Hepatocyte (in vitro differentiated cells): ENCODE measurements at regions not wholly inside any gene's neighbourhood (a gene's known extent, or its start where the extent isn't known, plus 50 kb on each side); places are given as distances from the start of the nearest gene placed in this dataset.

Experiments
- EZH2 ChIP-seq: fragments of 200-600 bp; sonication (generic); IDR thresholded peaks from 2 replicates; pipeline ENCODE4 v1.6.1; 2016; ENCODE audit warnings: antibody characterized with exemption, mild to moderate bottlenecking, borderline replicate concordance
- EZH2phosphoT487 ChIP-seq: fragments of 200-600 bp; sonication (generic); IDR thresholded peaks from one replicate; pipeline ENCODE4 v1.6.1; 2018; ENCODE audit warnings: antibody characterized with exemption, mild to moderate bottlenecking, low read depth, moderate library complexity; ENCODE audit not compliant: unreplicated experiment, severe bottlenecking
- TF ChIP-seq, protein P1 (sequence below): fragments of 200-600 bp; sonication (generic); IDR thresholded peaks from 2 replicates; pipeline ENCODE4 v1.5.1; 2016; ENCODE audit warnings: antibody characterized with exemption, mild to moderate bottlenecking; ENCODE audit not compliant: poor library complexity

DNA sequence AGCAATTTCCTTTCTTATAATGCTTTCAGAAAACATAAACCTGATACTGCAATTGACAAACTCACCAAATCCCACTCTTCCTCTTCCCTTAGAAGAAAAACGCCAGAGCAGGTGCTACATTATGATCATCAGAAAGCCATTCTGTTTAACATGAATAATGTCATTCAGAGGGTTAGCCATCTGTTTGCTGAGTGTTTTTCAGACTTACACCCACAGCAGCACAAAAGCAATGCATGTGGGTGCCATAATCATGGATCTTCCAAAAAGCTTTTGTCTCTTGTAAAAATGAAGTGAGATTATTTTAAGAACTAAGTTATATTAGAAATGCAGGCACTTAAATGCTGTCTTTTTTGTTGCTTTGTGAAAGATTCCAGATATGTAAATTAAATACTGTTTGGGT is 204.6 kb upstream of the TMPRSS15 start:
- TF ChIP-seq, protein P1, sequence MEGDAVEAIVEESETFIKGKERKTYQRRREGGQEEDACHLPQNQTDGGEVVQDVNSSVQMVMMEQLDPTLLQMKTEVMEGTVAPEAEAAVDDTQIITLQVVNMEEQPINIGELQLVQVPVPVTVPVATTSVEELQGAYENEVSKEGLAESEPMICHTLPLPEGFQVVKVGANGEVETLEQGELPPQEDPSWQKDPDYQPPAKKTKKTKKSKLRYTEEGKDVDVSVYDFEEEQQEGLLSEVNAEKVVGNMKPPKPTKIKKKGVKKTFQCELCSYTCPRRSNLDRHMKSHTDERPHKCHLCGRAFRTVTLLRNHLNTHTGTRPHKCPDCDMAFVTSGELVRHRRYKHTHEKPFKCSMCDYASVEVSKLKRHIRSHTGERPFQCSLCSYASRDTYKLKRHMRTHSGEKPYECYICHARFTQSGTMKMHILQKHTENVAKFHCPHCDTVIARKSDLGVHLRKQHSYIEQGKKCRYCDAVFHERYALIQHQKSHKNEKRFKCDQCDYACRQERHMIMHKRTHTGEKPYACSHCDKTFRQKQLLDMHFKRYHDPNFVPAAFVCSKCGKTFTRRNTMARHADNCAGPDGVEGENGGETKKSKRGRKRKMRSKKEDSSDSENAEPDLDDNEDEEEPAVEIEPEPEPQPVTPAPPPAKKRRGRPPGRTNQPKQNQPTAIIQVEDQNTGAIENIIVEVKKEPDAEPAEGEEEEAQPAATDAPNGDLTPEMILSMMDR = no peak
- TF ChIP-seq EZH2 (no peak), EZH2phosphoT487 (no peak)
